ENCODE measurements at regions not wholly inside any gene's neighbourhood (a gene's known extent, or its start where the extent isn't known, plus 50 kb on each side); places are given as distances from the start of the nearest gene placed in this dataset.
"Not testable (repeated sequence)": the region's sequence is repeated elsewhere in the genome, so short reads cannot be mapped to it uniquely, and the experiment has no call there.

GRCh38 chr5:71343994-71344393 is 111.5 kb upstream of the BDP1 start:
- DNase-seq (ENCODE audit: low spot score): not testable (repeated sequence)

DNA sequence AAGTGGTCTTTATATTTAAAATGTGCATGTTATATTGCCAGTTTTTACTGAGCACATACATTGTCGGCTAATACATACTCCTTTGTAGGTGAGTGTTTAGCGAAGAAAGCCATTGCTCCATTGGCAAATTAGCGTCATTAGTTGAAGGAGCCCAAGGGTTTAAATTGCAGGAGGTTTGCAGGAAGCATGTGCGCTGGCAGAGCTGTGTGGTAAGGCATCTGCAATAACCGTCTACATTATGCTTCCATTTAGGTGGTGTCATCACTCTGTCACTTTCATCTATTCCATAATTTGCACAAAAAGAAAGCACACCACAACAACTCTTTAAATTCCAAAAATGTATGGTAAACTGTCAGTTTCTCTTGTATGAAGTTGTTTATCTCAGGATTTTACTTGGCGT is 82.8 kb upstream of the BDP1 start:
- DNase-seq (ENCODE audit: low spot score): not testable (repeated sequence)

- DNase-seq (ENCODE audit: low spot score): not testable (repeated sequence)
Observed at GRCh38 chr5:71373054-71373734, 82.3 kb upstream of the BDP1 start.

DNA sequence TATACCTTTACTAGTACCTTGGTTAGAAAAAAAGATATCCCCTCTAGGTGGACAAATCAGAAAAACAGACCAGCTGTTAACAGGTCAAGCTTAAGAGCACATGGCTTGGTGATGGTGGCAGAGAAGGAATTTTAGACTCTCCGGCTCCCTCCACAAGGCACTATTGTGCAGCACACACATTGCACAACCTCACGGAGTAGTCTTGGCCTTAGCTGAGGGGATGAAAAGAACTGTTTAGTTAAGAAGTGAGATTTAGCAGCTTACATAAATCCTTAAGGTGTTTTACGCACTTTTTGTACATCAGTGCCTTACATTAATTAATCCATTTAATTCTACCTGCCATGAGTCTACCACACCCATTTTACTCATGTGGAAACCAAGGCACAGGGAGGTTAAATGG is 71.2 kb upstream of the BDP1 start:
- peak; percentile 0 for DNase-seq (ENCODE audit: low spot score)

DNA sequence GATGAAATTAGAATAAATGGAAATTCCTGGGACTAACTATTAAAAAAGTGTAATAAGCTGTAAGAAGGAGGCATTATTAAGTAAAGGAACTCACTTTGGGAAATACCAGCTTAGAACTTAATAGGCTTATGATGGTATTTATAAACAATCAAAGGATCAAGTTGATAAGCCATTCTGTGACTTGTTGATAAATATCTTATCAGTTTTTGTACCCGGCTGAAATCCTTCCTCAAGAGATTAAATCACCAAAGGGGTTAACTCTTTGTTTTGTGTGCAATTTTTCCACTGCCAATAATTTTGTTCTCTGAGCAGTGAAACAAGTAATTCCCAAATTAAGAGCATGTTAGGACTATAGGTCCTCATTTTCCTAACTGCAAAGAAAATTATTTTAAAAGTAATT is 70.7 kb upstream of the BDP1 start:
- DNase-seq (ENCODE audit: low spot score): no peak

GRCh38 chr5:71385208-71385607 is 70.2 kb upstream of the BDP1 start:
- DNase-seq (ENCODE audit: low spot score): not testable (repeated sequence)

- DNase-seq (ENCODE audit: low spot score): not testable (repeated sequence)
Observed at GRCh38 chr5:71388184-71388583, 67.3 kb upstream of the BDP1 start.

DNA sequence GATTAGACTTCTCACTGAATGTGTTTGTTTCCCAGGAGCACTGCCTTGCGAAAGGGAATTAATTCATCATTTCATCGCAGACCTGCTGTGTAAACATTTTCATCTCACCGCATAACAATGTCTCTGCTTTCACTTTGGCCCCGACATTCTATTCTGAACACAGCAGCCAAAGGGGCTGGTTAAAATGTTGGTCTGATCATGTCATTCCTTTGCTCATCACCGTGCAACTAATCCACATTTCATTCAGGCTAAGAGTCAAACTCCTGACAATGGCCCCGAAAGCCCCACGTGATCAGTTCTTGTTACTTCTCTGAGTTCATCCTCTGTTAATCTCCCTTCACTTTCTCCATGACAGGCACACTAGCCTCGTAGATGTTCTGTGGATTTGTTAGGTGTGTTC is 57.1 kb upstream of the BDP1 start:
- not testable (repeated sequence) for DNase-seq (ENCODE audit: low spot score)

DNA sequence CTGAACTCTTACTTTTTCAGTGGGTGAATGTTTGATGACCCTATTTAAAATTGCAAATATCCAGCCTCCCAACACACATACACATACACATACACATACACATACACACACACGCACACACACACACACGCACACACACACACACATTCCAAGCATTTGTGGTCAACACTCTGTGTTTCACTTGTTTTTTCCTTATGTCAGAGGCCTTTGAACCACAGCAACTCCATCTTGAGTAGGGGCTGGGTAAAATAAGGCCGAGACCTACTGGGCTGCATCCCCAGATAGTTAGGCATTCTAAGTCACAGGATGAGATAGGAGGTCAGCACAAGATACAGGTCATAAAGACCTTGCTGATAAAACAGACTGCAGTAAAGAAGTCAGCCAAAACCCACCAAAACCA is 56.6 kb upstream of the BDP1 start:
- not testable (repeated sequence) for DNase-seq (ENCODE audit: low spot score)

- not testable (repeated sequence) for DNase-seq (ENCODE audit: low spot score)
Observed at GRCh38 chr5:71399443-71399842, 56.0 kb upstream of the BDP1 start.

DNA sequence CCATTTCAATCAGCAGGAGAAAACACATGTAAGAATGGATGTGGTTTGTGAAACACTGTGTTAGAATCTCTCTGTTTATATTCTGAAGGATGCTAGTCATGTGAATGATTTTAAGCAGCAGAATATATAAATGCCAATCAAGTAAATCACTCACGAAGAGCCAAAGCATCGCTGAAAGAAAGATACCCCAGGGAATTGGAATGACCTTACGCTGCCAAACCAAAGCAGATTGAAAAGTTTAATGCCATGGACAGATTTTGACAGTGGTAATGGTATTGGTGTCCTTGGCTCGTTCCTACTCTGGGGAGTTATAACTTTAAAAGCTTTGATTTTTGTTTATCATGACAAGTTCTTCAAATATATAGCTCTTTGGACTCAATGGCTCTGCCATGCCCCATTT is 54.8 kb upstream of the BDP1 start:
- not testable (repeated sequence) for DNase-seq (ENCODE audit: low spot score)

- not testable (repeated sequence) for DNase-seq (ENCODE audit: low spot score)
Observed at GRCh38 chr5:71401150-71401549, 54.3 kb upstream of the BDP1 start.

DNA sequence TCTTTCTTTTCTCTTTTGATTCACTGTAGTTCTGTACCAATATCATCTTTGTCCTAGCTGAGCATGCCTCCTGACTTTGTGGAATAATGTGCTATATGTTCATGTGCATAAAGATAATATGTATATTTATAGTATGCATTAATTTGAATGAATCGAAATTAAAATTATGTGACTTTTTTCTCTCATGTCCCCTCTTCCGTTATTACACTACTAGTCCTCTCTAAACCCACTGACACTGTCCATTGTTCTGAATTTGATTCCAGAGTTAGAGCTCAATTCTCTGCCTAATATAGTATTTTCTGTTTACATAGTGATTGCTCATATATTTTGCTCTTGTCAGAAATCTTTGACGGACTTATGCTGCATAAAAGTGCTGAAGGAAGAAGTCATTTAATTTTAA is 53.9 kb upstream of the BDP1 start:
- DNase-seq (ENCODE audit: low spot score): not testable (repeated sequence)

DNA sequence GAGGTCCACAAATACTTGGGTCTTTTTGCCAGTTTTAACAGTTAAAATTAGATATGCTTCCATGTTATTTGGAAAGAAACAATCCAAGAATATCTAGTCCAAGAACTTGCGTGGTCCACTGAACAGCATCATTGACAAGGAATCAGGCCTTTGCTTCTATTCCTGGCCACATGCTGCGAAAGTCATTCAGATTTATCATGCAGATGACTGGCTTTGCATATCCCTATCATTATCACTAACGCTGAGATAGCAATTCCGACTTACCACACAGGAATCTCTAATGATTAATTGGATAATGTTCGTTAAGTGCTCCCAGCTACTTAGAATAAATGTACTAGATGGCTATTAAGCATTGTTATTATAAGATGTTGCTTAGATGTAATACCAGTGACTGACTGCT is 51.0 kb upstream of the BDP1 start:
- not testable (repeated sequence) for DNase-seq (ENCODE audit: low spot score)

GRCh38 chr5:71404936-71405335 is 50.5 kb upstream of the BDP1 start:
- not testable (repeated sequence) for DNase-seq (ENCODE audit: low spot score)
